ENCODE measurements at regions not wholly inside any gene's neighbourhood (a gene's known extent, or its start where the extent isn't known, plus 50 kb on each side); places are given as distances from the start of the nearest gene placed in this dataset.

GRCh38 chr15:70442211-70442610, 321.1 kb downstream of the UACA start:
- in situ Hi-C loops (cut with MboI; ENCODE audit: low pct_unique_long_range_greater_than_20kb, low sequenced_read_pairs, unreplicated experiment) = no loop called here
- DNase-seq (ENCODE audit: low spot score) = no peak
- no peak for TF ChIP-seq CTCF (IDR thresholded peaks at IDR 0.05; ENCODE audit: extremely low read depth, insufficient read depth, missing control alignments)

- no peak for DNase-seq (ENCODE audit: low spot score)
- TF ChIP-seq CTCF (IDR thresholded peaks at IDR 0.05; ENCODE audit: extremely low read depth, insufficient read depth, missing control alignments) = no peak
- in situ Hi-C loops (cut with MboI; ENCODE audit: low pct_unique_long_range_greater_than_20kb, low sequenced_read_pairs, unreplicated experiment) = no loop called here
Measured at GRCh38 chr15:70440416-70441138, 322.8 kb downstream of the UACA start.

GRCh38 chr15:70439880-70440279, 323.5 kb downstream of the UACA start:
- no peak for DNase-seq (ENCODE audit: low spot score)
- no peak for TF ChIP-seq CTCF (IDR thresholded peaks at IDR 0.05; ENCODE audit: extremely low read depth, insufficient read depth, missing control alignments)
- in situ Hi-C loops (cut with MboI; ENCODE audit: low pct_unique_long_range_greater_than_20kb, low sequenced_read_pairs, unreplicated experiment) = no loop called here

- DNase-seq (ENCODE audit: low spot score) = no peak
- TF ChIP-seq CTCF (IDR thresholded peaks at IDR 0.05; ENCODE audit: extremely low read depth, insufficient read depth, missing control alignments) = no peak
- in situ Hi-C loops (cut with MboI; ENCODE audit: low pct_unique_long_range_greater_than_20kb, low sequenced_read_pairs, unreplicated experiment) = no loop called here
Measured at GRCh38 chr15:70439304-70439877, 324.0 kb downstream of the UACA start.

GRCh38 chr15:70438776-70439175, 324.6 kb downstream of the UACA start:
- no peak for TF ChIP-seq CTCF (IDR thresholded peaks at IDR 0.05; ENCODE audit: extremely low read depth, insufficient read depth, missing control alignments)

GRCh38 chr15:70437882-70438451, 325.4 kb downstream of the UACA start:
- TF ChIP-seq CTCF (IDR thresholded peaks at IDR 0.05; ENCODE audit: extremely low read depth, insufficient read depth, missing control alignments) = no peak
- in situ Hi-C loops (cut with MboI; ENCODE audit: low pct_unique_long_range_greater_than_20kb, low sequenced_read_pairs, unreplicated experiment) = no loop called here
- DNase-seq (ENCODE audit: low spot score) = no peak

More at GRCh38 chr15:70438776-70439175, 324.6 kb downstream of the UACA start:
- in situ Hi-C loops (cut with MboI; ENCODE audit: low pct_unique_long_range_greater_than_20kb, low sequenced_read_pairs, unreplicated experiment) = no loop called here
- DNase-seq (ENCODE audit: low spot score) = no peak

All from GM13977 (cell line).